Lung (tissue), 11 donors: ENCODE measurements at regions not wholly inside any gene's neighbourhood (a gene's known extent, or its start where the extent isn't known, plus 50 kb on each side); places are given as distances from the start of the nearest gene placed in this dataset.

Experiments used
- ATAC-seq: fragments of 200-7000 bp; cut with Tn5 transposase; one replicate; pipeline ENCODE4 v1.9.1; 2020; ENCODE audit warnings: moderate number of reproducible peaks; ENCODE audit not compliant: insufficient read depth, low FRiP score
- DNase-seq, 3 donors: peaks; one replicate each; pipeline ENCODE4 v3.0.0-alpha.2; 2013 to 2017
- H3K27ac ChIP-seq, 2 donors: one replicate each; pipeline ENCODE4 v1.5.1; 2013; ENCODE audit warnings: mild to moderate bottlenecking in 2 of 2, moderate library complexity in 2 of 2, control low read depth in 1 of 2, inconsistent platforms in 1 of 2, low read depth in 1 of 2, low read length in 1 of 2
- H3K27me3 ChIP-seq, 3 donors: one replicate each; pipeline ENCODE4 v1.5.1; 2013; ENCODE audit warnings: low read length in 2 of 3; ENCODE audit not compliant: control insufficient read depth in 3 of 3, insufficient read depth in 3 of 3
- H3K36me3 ChIP-seq, 4 donors: one replicate each; pipeline ENCODE4 v1.5.1; 2013; ENCODE audit warnings: low read length in 4 of 4, mild to moderate bottlenecking in 1 of 4, moderate library complexity in 1 of 4; ENCODE audit not compliant: control insufficient read depth in 4 of 4, insufficient read depth in 4 of 4
- H3K4me1 ChIP-seq, 5 donors: one replicate each; pipeline ENCODE4 v1.5.1; 2013; ENCODE audit warnings: low read length in 5 of 5, mild to moderate bottlenecking in 2 of 5, moderate library complexity in 1 of 5; ENCODE audit not compliant: control insufficient read depth in 5 of 5, insufficient read depth in 5 of 5
- H3K4me3 ChIP-seq: one replicate; pipeline ENCODE4 v1.5.1; 2013; ENCODE audit warnings: mild to moderate bottlenecking, control low read depth, moderate library complexity
- H3K9ac ChIP-seq, 2 donors: one replicate each; pipeline ENCODE4 v1.5.1; 2013; ENCODE audit warnings: low read length in 2 of 2, control low read depth in 1 of 2; ENCODE audit not compliant: insufficient read depth in 1 of 2
- H3K9me3 ChIP-seq, 4 donors: one replicate each; pipeline ENCODE4 v1.5.1; 2013; ENCODE audit warnings: low read length in 3 of 4, mild to moderate bottlenecking in 1 of 4, moderate library complexity in 1 of 4; ENCODE audit not compliant: control insufficient read depth in 4 of 4, insufficient read depth in 3 of 4
- CTCF ChIP-seq: IDR thresholded peaks from 2 replicates; pipeline ENCODE4 v1.5.1; 2012; ENCODE audit warnings: mild to moderate bottlenecking; ENCODE audit errors: control extremely low read depth, extremely low read depth
- WGBS, 2 donors: extraction: QIAGEN DNeasy Blood & Tissue Kit; methylation state at CpG; one replicate each; pipeline ENCODE4 v1.1.7; 2013; 5-methylcytosine and 5-hydroxymethylcytosine counted together
- donor health status: control.
- donor health status: control.
- donor health status: Bipolar disorder and iron deficiency.
- donor health status: healthy.
- donor health status: DM: yes; HTN: yes; CAD: no.

GRCh38 chr16:86171329-86171728 lies 272.4 kb downstream of the IRF8 start:
- H3K27ac ChIP-seq = no peak overlapping the region
- H3K9ac ChIP-seq = no peak overlapping the region
- no peaks in the 10 kb centered on the region for H3K4me1 ChIP-seq
- no peak overlapping the region for H3K4me3 ChIP-seq
- WGBS, 2 donors = 92 to 95% methylated on average over 5 of the region's 5 CpGs
- DNase-seq = no peak
- H3K27me3 ChIP-seq = peaks cover 0 to 7% (median 0%) of the 10 kb centered on the region in 3 donors
- TF ChIP-seq CTCF = no peak
- no peaks in the 10 kb centered on the region for H3K36me3 ChIP-seq
- ATAC-seq = no peak
- H3K9me3 ChIP-seq = peaks cover 0 to 4% (median under 1%) of the 10 kb centered on the region in 4 donors

DNA sequence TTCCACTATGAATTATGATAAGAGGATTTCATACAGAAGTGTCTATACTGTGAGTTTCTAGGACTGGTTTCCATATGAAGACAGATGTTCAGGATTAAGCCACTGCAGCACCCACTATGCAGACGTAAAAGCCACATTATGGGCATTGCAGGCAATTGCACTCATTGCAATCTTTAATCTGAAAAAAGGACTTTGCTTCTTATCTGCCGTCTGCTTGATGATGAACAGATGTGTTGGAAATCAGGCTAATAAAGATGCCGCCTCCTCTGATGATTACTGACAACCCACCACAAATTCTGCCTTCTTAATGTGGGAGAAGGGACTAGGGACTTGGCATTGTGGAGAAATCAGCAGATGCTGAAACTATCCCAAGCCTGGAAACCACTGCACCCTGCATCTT lies 276.9 kb downstream of the IRF8 start:
- no peak for DNase-seq
- no peak overlapping the region for H3K9ac ChIP-seq
- no peak for ATAC-seq
- 91 to 94% methylated on average over 3 of the region's 3 CpGs for WGBS, 2 donors
- H3K27me3 ChIP-seq = peaks cover 0 to 11% (median 0%) of the 10 kb centered on the region in 3 donors
- peaks cover 0 to 2% (median 0%) of the 10 kb centered on the region in 4 donors for H3K9me3 ChIP-seq
- no peak overlapping the region for H3K27ac ChIP-seq
- no peak overlapping the region for H3K4me3 ChIP-seq
- no peaks in the 10 kb centered on the region for H3K4me1 ChIP-seq
- no peaks in the 10 kb centered on the region for H3K36me3 ChIP-seq
- no peak for TF ChIP-seq CTCF

GRCh38 chr16:86176462-86176861 lies 277.5 kb downstream of the IRF8 start:
- ATAC-seq (no peak), DNase-seq (no peak)
- Histone ChIP-seq H3K9ac (no peak overlapping the region), H3K27me3 (peaks cover 0 to 14% (median 0%) of the 10 kb centered on the region in 3 donors), H3K27ac (no peak overlapping the region), H3K9me3 (peaks cover 0 to 3% (median 0%) of the 10 kb centered on the region in 4 donors), H3K4me3 (no peak overlapping the region), H3K36me3 (no peaks in the 10 kb centered on the region), H3K4me1 (no peaks in the 10 kb centered on the region)
- WGBS, 2 donors = 90 to 96% methylated on average over 3 of the region's 3 CpGs
- no peak for TF ChIP-seq CTCF

- TF ChIP-seq CTCF = no peak
- WGBS, 2 donors = 80 to 85% methylated on average over 13 of the region's 13 CpGs
These were observed 281.3 kb downstream of the IRF8 start for GRCh38 chr16:86180244-86180643.

More at GRCh38 chr16:86180244-86180643, 281.3 kb downstream of the IRF8 start:
- no peak overlapping the region for H3K27ac ChIP-seq
- no peak for ATAC-seq
- H3K9me3 ChIP-seq = peaks cover 0 to 6% (median 0%) of the 10 kb centered on the region in 4 donors
- DNase-seq = no peak
- H3K4me3 ChIP-seq = no peak overlapping the region
- peaks cover 0 to 9% (median 0%) of the 10 kb centered on the region in 3 donors for H3K27me3 ChIP-seq
- no peak overlapping the region for H3K9ac ChIP-seq
- no peaks in the 10 kb centered on the region for H3K36me3 ChIP-seq
- no peaks in the 10 kb centered on the region for H3K4me1 ChIP-seq
